HG03469 (cell line): ENCODE measurements at regions not wholly inside any gene's neighbourhood (a gene's known extent, or its start where the extent isn't known, plus 50 kb on each side); places are given as distances from the start of the nearest gene placed in this dataset.
"Not testable (repeated sequence)": the region's sequence is repeated elsewhere in the genome, so short reads cannot be mapped to it uniquely, and the experiment has no call there.

ENCODE experiments used
- ATAC-seq: cut with Tn5 transposase; IDR thresholded peaks from one replicate; pipeline ENCODE4 v1.9.1; 2021; ENCODE audit warnings: mild to moderate bottlenecking, moderate library complexity, moderate number of reproducible peaks; ENCODE audit not compliant: unreplicated experiment

DNA sequence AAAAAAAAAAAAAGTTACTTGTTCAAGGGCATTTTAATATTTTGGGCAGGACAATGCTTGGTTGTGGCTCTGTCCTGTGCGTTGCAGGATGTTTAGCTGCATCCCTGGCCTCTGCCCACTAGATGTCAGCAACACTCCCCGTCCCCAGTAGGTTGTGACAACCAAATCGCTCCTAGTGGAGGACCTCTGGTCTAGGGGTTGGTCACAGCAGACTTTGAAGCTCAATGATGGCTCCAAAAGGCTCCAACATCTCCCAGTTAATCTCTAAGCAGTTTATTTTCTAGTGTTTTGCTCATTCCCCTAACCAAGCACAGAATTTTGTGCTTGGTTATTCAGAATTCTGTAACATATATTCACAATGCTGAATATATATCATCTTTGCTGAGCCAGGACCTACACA lies 67.0 kb downstream of the CHRNA1 start:
- ATAC-seq, result peak; percentile 61

DNA sequence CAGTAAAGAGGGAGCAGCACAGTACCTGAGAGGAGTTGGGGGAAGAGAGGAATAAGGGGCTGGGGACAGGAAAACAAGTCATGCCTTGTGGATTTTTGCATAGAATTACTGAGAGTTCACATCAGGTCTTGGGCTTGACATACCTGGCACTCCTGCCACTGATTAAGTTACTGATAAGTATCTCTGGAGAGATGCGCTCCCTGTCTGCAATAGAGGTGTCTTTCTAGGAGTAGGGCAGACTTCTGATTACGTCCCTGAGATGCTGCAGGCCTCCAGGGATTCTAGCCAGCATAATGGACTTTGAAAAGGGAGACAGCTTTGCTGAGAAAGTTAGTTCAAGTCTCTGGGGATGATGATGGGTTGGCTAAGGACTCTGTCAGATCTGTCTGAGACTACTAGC lies 69.4 kb downstream of the CHRNA1 start:
- no peak for ATAC-seq

DNA sequence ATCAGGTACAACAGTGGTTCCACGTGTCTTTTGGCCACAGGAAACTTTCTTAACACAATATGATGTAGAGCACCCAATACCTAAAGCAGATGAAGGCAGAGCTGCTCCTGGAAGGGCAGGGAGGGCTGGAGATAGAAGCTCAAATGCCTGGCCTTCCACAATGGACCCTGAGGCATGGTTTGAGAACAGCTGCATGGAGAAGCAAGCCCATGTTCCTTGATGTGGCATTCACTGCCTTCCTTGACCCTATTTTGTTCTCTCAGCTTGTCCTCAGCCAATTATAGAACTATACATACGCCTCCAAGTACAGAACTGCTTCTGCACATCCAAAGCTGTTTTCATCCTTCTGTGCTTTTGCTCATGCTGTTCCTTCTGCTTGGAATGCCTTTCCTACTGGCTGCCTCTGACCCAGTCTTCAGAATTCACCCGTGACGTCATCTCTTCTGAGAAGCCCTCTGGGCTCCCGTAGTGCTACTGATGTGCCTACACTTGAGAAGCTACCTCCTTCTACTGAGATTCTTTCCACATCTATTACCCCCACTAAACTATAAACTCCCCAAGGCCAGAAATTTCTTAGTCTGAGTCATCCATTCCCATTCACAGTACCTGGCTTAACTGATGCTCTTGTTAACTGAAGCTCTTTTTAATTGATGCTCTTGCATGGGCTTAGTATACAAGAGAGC lies 69.9 kb downstream of the CHRNA1 start:
- no peak for ATAC-seq

DNA sequence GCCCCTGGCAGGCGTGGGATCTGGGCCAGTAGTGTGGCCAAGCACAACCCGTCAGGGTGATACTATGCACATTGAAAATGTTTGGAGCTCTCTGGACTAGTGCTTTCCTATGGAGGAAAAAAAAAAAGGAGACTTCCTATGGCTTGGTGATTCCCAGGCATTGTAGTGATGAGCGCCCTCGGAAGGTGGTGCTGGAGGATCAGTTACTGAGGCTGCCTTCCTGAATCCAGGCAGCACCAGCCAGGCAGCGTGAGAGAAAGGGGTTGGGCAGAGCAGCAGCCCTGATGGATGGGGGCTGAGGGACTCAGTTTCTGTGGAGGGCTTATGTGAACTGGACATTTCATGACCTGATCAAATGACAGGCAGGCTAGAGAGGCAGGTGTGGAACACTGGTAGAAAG lies 70.9 kb downstream of the CHRNA1 start:
- ATAC-seq, result no peak

DNA sequence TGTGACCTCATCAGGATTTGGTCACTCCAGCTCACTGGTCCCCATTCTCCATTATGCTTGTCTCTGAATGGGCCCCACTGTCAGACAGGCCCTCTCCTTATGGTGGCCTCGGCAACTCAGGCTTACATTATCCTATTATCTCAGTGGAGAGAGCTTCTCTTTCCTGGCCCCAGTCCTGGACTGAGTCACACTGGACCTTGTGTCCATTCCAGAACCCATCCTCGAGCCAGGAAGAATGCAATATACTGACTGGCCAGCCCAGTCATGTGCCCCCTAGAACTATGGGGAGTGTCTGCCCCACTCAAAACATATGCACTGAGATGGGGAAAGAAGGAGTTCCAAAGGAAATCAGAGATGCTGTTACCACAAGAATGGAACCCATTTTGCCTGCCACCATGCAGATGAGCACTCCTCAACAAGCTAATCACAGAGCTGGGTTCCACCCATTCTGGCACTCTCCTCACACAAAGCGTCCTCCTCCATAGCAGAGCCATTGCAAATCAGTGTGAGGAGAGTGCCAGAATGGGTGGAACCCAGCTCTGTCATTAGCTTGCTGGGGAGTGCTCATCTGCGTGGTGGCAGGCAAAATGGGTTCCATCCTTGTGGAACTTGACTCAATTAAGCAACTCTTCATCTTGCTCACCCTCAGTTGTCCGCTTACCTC lies 71.9 kb downstream of the CHRNA1 start:
- ATAC-seq, result no peak

DNA sequence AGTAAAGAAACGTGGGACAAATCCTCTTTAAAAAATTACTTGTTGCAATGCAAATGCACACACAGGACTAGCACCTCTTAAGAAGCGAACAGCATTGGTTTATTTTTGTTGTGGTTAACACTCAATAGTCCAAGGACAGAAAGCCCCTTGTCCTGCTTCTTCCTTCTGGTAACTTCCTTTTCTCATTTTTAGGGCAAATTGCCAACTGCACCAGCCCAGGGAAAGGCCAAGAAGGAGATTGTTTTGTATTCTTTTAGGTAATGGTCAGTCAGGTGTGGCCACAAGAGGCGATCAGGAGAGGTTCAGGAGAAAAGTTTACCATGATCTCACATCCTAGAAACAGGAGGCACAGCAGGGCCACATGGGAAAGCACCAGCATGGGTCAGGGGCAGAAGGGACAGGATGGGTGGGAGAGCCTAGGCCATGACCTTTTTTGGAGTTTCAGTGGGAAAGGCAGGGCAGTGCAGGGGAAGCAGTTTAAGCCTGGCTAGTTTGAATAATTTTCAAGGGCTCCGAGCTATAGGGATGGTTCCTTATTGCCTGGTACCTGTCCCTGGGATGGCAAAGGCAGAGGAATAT lies 73.0 kb downstream of the CHRNA1 start:
- no peak for ATAC-seq

DNA sequence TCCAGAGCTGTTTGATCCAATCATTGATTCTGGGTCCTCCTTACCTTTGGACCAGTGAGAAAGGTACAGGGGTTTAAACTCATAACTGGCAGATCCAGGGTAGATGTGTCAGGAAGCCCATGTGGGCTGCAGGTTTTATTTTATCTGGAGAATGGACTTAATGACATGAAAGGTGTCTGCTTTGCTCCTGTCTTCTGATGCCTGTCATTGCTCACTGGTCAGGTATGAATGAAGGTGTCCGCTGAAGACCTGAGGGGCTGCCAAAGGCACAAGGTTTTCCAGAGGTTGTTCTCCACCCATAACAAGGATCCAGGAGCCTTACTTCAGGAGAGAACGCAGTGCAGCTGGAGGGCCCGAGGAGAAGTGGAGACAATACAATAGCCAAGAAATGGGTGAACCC lies 74.2 kb downstream of the CHRNA1 start:
- ATAC-seq, result no peak

DNA sequence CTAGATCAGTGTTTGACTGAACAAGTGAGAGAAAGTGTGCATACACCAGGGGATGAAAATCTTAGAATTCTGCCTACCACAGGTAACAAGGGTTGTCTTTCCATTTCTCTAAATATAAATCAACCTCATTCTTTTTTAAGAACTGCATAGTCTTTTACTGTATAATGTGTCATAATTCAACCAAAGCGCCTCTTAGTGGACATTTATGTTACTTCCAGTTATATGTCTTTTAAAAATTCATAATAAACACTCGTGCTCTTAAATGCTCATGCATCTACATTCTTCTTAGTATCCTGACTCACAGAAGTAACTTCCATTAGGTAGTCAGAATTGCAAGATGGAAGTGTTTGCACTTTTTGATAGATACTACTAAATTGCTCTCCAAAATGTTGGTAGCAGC lies 76.2 kb downstream of the CHRNA1 start:
- no peak for ATAC-seq

DNA sequence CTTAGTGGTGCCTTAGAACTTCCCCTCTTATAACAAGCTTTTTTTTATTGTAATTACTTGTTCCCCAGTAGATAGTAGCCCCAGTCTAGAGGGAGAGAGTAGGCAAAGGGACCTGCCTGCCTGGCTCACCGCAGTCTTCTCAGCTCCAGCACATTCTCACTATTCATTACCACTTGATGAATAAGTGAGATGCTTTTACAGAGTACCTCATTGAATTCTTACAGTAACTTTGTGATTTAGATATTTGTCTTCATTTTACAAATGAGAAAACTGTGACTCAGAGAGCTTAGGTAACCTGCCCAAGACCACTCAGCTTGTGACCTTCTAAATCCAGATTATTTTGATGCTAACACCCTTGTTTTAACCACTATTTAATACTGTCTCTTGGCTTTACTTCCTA lies 77.8 kb downstream of the CHRNA1 start:
- ATAC-seq, result no peak

DNA sequence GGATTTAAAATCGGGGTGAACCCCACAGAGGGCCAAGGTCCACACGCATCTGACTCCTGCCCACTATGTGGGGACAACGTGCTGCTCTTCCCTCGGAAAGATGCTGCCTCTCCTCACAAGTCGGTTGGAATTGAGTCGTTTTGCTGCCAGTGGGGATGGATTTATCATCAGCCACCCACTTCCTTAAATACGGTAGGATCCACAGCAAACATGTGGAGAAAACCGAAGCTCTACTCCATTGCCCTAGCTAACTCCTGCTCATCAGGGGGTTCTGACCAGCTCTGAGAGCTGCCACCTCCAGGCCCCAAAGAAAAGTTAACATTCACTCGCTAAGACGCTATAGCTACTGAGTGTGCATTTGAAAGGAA lies 80.9 kb downstream of the CHRNA1 start:
- no peak for ATAC-seq

DNA sequence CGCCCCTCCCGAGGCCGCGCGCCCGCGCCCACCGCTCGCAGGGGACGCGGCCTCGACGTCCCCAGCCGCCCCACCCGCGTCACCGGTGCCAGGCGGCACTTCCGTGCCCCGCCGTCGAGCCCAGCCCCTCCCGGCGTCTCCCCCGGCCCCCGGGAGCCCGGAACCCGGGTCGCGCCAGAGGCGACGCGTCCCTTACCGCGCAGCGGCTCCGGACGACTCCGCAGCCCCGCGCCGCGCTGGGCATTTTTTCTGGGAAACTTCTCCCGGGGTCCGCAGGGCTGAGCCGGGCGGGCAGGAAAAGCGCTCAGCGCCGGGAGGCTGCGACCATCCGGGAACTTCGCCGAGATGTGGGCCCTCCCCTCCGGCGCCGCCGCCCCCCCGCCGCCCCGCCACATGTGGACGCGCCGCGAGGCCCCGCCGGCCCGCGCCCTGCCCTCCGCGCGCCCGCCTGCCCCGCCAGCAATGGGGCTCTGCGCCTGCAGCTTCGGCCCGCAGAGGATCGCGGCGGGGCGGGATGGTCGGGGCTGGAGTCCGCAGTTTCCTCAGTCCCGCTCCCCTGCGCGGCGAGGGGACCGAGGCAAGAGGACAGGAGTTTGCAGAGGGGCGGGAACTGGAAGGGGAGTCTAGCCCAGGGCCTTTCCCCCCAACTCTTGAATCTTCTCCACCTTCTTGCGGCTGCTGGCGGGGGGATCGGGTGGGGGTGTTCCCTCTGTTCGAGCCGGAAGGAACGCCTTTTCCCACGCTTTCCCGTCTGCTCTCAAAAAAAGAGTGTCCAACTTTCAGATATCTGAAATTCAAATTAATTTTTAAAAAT lies 81.5 kb downstream of the CHRNA1 start:
- ATAC-seq, result no peak

DNA sequence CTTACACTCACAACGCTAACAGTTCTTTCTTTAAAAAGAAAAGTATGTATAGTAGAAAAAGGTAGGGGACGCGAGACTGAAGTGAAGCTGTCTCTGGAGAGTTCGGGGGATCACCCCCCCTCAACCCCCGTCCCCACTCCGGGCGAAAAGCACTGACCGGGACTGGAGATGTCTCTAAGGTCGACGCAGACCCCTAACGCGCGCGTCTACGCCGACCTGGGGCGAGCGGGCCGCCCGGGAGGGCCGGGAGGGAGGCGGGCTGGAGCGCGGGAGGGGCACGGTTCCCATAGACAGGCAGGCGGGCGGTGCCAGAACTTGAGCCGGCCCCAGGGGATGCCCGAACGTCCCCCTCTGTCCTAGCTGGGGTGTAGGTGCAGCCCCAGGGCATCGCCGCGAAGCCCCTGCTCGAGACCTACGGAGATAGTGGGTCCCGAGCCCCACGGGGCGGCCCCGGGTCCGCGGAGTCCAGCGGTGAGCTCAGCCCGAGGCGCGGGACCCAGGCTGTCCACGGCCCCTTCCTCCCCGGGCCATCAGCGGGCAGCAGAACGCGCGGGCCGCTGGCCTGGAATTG lies 82.2 kb downstream of the CHRNA1 start:
- no peak for ATAC-seq

DNA sequence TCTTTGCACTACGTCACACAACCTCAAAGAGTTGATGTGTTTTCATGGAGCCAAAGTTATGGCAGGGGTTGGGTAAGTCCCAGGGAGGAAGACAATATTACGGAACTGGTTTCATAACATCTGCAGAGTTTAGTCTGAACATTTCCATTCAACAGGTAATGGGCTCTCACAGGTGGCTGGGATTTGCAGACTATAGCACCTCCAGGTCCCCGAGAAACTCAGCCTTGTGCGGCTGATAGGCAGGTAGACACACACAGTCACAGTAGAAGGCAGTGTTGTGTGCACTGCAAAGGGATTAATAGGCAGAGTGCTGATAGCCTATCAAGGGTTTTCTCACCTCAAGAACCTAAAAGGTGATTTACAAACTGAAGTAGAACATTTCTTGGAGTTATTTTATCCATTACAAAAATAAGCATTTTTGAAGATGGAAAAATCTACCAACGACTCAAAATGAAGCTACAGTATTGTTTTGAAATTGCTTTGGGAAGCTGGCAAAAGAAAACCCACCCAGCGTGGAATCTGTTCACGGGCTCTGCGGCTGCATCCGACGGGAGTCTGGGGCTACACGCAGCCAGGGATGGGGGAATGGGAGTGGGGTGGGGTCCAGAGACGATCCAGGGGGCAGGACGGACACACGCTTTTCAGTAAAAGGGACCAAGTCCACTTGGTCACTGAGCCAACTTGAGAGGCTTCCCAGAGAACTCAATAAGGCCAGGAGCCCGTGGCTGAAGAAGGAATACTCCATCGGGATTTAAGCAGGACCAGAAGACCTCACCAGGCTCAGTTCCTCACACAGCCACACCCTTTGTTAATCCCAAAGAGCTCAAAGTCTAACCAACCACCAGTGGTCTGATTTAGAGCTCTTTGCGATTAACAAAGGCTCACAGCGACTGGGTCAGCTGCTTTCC lies 82.9 kb downstream of the CHRNA1 start:
- ATAC-seq, result no peak

DNA sequence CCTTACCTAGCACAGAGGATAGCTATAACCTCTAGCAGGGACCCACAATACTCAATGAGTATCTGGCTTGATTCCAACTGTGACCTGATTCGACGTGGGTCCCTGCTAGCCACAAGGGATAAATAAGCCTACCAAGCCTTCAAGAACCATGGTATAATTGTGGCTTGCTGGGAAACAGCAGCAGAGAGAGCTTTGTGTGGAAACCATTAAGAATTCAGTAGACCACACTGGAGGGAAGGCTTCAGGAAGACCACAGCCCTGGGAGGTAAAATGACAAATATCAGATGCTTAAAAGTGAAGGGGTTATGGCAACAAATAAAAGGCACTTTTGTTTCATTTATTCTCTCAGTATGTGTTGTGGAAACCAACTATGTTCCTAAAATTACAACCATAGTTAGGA lies 82.6 kb upstream of the WIPF1 start:
- ATAC-seq, result no peak

DNA sequence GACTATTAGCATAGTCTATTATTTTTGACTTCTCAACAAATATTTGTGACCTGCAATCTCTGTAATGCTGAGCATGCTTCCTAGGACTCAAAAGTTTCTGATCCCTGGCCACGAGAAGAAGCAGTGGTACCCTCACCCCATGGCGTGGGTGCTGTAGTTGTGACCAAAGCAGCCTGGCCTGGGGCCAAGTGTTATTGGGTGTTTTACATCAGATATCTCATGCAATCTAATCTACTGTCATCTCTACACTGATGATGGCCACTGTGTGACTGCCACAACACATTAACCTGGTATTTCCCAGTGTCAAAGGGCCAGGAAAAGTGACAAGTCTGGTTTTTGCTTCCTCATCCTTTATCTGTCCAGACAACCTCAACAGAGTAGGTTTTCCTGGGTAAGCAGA lies 80.8 kb upstream of the WIPF1 start:
- no peak for ATAC-seq

DNA sequence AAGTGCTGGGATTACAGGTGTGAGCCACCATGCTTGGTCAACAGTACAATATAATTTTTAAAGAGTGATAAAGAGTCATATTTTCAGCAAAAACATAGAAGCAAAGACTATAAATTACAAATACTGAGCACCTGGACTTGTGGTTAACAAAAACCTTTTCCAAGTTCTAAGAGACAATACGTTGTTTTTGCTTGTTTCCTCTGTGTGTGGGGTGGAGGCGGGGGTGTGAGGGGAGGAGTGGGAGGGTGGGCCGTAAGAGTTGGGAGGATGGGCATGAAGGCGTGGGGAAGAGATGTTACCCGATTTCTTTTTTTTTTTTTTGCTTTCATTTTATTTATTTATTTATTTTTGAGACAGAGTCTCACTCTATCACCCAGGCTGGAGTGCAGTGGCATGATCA lies 78.0 kb upstream of the WIPF1 start:
- ATAC-seq, result no peak

DNA sequence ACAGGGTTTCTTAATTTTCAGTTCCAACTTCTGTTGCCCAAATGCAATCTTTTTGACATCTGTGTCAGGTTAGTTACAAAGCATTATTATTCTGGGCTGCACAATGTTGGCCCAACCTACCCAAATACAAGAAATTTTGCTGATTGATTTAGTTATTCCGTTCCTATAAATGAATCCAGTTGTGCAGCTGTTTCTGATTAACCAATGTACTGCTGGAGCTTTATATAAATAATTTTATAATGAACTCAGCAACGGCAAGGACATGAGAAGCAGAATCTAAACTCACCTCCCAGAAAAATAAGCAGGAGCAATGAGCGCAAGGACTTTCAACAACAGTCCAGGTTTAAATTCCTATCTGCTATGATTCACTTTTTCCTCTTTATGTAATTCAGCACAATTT lies 76.3 kb upstream of the WIPF1 start:
- ATAC-seq, result no peak

DNA sequence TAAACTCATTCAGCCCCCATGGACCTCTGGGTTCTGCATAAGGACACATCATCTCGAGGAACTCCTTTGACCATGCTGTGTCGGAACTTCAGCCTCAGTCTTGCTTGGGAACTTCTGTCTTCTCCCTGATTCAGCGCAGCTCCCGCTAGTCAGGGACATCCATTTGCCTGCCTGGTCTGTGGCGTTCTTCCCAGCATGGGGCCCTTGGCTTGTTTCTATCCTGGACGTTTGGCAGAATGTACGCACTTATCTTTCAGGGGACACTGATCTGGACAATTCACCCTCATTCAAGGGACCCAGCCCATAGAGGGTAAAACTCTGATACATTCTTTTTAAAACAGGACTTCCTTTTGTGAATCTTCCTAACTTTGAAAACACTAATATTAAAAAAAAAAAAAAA lies 75.8 kb upstream of the WIPF1 start:
- ATAC-seq, result no peak

DNA sequence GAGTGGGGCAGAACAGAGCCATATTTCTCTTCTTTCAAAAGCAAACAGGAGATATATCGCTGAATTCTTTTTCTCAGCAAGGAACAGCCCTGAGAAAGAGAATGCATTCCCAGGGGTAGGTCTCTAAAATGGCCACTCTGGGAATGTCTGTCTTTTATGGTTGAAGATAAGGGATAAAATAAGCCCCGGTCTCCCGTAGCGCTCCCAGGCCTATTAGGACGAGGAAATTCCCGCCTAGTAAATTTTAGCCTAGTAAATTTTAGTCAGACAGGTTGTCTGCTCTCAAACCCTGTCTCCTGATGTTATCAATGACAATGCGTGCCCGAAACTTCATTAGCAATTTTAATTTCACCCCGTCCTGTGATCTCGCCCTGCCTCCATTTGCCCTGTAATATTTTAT lies 73.9 kb upstream of the WIPF1 start:
- not testable (repeated sequence) for ATAC-seq

DNA sequence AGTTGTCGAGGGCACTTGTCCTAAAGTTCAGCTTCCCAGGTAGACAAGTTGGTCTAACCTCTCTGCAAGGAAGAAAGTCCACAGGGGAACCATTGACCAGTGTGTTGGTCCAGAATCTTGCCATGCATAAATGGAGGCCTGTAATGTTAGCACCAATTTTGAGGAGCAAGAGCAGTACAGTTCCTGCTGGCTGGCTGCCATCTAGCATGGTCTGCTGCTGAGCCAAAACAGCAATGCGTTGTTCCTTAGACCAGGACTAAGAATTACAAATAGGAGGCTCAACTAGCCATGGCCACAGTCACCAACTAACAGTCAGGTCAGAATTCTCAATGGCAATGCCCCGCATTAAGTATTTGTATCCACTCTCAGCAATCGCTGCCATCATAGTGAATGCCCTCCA lies 72.8 kb upstream of the WIPF1 start:
- ATAC-seq, result no peak
